ENCODE measurements at regions not wholly inside any gene's neighbourhood (a gene's known extent, or its start where the extent isn't known, plus 50 kb on each side); places are given as distances from the start of the nearest gene placed in this dataset.

- Histone ChIP-seq H3K27me3 (ENCODE audit: control insufficient read depth in 2 of 2, insufficient read depth in 2 of 2, low read length in 2 of 2) (no peaks in the 10 kb centered on the region), H3K4me1 (ENCODE audit: control insufficient read depth in 2 of 2, insufficient read depth in 2 of 2, low read length in 2 of 2) (peaks cover 7 to 13% of the 10 kb centered on the region in 2 donors), H3K27ac (ENCODE audit: low read depth, low read length) (no peak overlapping the region), H3K36me3 (ENCODE audit: control insufficient read depth in 2 of 3, insufficient read depth in 3 of 3, low read length in 3 of 3) (no peaks in the 10 kb centered on the region), H3K4me3 (ENCODE audit: low read length) (no peak overlapping the region), H3K9me3 (ENCODE audit: control insufficient read depth in 2 of 3, low read length in 3 of 3) (no peaks in the 10 kb centered on the region)
- CTCF ChIA-PET: no interaction called here
- H3K4me3 Mint-ChIP-seq: no peak overlapping the region
- peak overlapping the region in 1 of 9 donors; percentile 28 for H3K27ac Mint-ChIP-seq
- H3K36me3 Mint-ChIP-seq: peaks cover 0 to 7% (median 0%) of the 10 kb centered on the region in 5 donors
- peaks cover 0 to 10% (median 2%) of the 10 kb centered on the region in 11 donors for H3K9me3 Mint-ChIP-seq
- POLR2A ChIA-PET: no interaction called here
- ATAC-seq (no peak), DNase-seq (no peak)
- intact Hi-C loops (cut with micrococcal nuclease): no loop called here
- H3K27me3 Mint-ChIP-seq: peaks cover 0 to 2% (median 0%) of the 10 kb centered on the region in 5 donors
- peaks cover 10 to 21% (median 16%) of the 10 kb centered on the region in 7 donors for H3K4me1 Mint-ChIP-seq
Observed at GRCh38 chr1:212155219-212155618, 119.7 kb downstream of the DTL start.

- H3K9me3 ChIP-seq (ENCODE audit: control insufficient read depth in 2 of 3, low read length in 3 of 3): no peaks in the 10 kb centered on the region
- POLR2A ChIA-PET: no interaction called here
- H3K4me3 Mint-ChIP-seq: no peak overlapping the region
Observed at GRCh38 chr1:212157252-212157651, 121.7 kb downstream of the DTL start.

GRCh38 chr1:212158912-212159796 is 123.6 kb downstream of the DTL start:
- H3K36me3 Mint-ChIP-seq: peaks cover 0 to 8% (median 0%) of the 10 kb centered on the region in 5 donors
- Histone ChIP-seq H3K27me3 (ENCODE audit: control insufficient read depth in 2 of 2, insufficient read depth in 2 of 2, low read length in 2 of 2) (no peaks in the 10 kb centered on the region), H3K9me3 (ENCODE audit: control insufficient read depth in 2 of 3, low read length in 3 of 3) (no peaks in the 10 kb centered on the region), H3K36me3 (ENCODE audit: control insufficient read depth in 2 of 3, insufficient read depth in 3 of 3, low read length in 3 of 3) (no peaks in the 10 kb centered on the region), H3K4me1 (ENCODE audit: control insufficient read depth in 2 of 2, insufficient read depth in 2 of 2, low read length in 2 of 2) (peaks cover 11 to 26% of the 10 kb centered on the region in 2 donors), H3K27ac (ENCODE audit: low read depth, low read length) (no peak overlapping the region), H3K4me3 (ENCODE audit: low read length) (no peak overlapping the region)
- H3K27me3 Mint-ChIP-seq: no peaks in the 10 kb centered on the region
- H3K27ac Mint-ChIP-seq: peak overlapping the region in 8 of 9 donors; percentile 54 to 92 (median 79)
- DNase-seq: peak in 7 of 9 donors; percentile 30 to 73 (median 45)
- peak; percentile 89 for ATAC-seq
- ChIA-PET POLR2A (interaction anchor here (1.2 kb wide), 1 partner anchor 8 kb away, joined by 3 read pairs; no protein-coding TSS in a partner anchor), CTCF (interaction anchor here (1.4 kb wide), 1 partner anchor 88 kb away, joined by 4 read pairs; no protein-coding TSS in a partner anchor)
- intact Hi-C loops (cut with micrococcal nuclease): loop anchor here (2.0 kb wide), 1 partner anchor 126 kb away; the partner anchor contains the start of gene PPP2R5A (in 2 of the 2)
- peaks cover 0 to 5% (median 0%) of the 10 kb centered on the region in 11 donors for H3K9me3 Mint-ChIP-seq
- H3K4me1 Mint-ChIP-seq: peaks cover 17 to 43% (median 35%) of the 10 kb centered on the region in 7 donors
- peak overlapping the region in 6 of 10 donors; percentile 4 to 43 (median 30) for H3K4me3 Mint-ChIP-seq

More at GRCh38 chr1:212157252-212157651, 121.7 kb downstream of the DTL start:
- no peaks in the 10 kb centered on the region for H3K27me3 ChIP-seq (ENCODE audit: control insufficient read depth in 2 of 2, insufficient read depth in 2 of 2, low read length in 2 of 2)
- Mint-ChIP-seq H3K36me3 (peaks cover 0 to 8% (median 0%) of the 10 kb centered on the region in 5 donors), H3K27ac (peak overlapping the region in 1 of 9 donors; percentile 29), H3K27me3 (peaks cover 0 to 2% (median 0%) of the 10 kb centered on the region in 5 donors), H3K4me1 (peaks cover 11 to 32% (median 28%) of the 10 kb centered on the region in 7 donors), H3K9me3 (peaks cover 0 to 10% (median 0%) of the 10 kb centered on the region in 11 donors)
- H3K27ac ChIP-seq (ENCODE audit: low read depth, low read length): no peak overlapping the region
- DNase-seq: no peak
- CTCF ChIA-PET: no interaction called here
- H3K4me1 ChIP-seq (ENCODE audit: control insufficient read depth in 2 of 2, insufficient read depth in 2 of 2, low read length in 2 of 2): peaks cover 7 to 15% of the 10 kb centered on the region in 2 donors
- no peak for ATAC-seq
- intact Hi-C loops (cut with micrococcal nuclease): no loop called here
- no peak overlapping the region for H3K4me3 ChIP-seq (ENCODE audit: low read length)
- no peaks in the 10 kb centered on the region for H3K36me3 ChIP-seq (ENCODE audit: control insufficient read depth in 2 of 3, insufficient read depth in 3 of 3, low read length in 3 of 3)

- intact Hi-C loops (cut with micrococcal nuclease): loop anchor here in 1 of 2 donors (10.0 kb wide), 1 partner anchor 63 kb away; no protein-coding TSS in a partner anchor
- Mint-ChIP-seq H3K4me1 (peaks cover 17 to 43% (median 35%) of the 10 kb centered on the region in 7 donors), H3K4me3 (peak overlapping the region in 1 of 10 donors; percentile 42), H3K27me3 (no peaks in the 10 kb centered on the region), H3K36me3 (peaks cover 0 to 7% (median 0%) of the 10 kb centered on the region in 5 donors), H3K9me3 (no peaks in the 10 kb centered on the region), H3K27ac (peak overlapping the region in 4 of 9 donors; percentile 5 to 81 (median 27))
- CTCF ChIA-PET: no interaction called here
- Histone ChIP-seq H3K27ac (ENCODE audit: low read depth, low read length) (no peak overlapping the region), H3K27me3 (ENCODE audit: control insufficient read depth in 2 of 2, insufficient read depth in 2 of 2, low read length in 2 of 2) (no peaks in the 10 kb centered on the region), H3K4me1 (ENCODE audit: control insufficient read depth in 2 of 2, insufficient read depth in 2 of 2, low read length in 2 of 2) (peaks cover 11 to 26% of the 10 kb centered on the region in 2 donors), H3K9me3 (ENCODE audit: control insufficient read depth in 2 of 3, low read length in 3 of 3) (no peaks in the 10 kb centered on the region), H3K36me3 (ENCODE audit: control insufficient read depth in 2 of 3, insufficient read depth in 3 of 3, low read length in 3 of 3) (no peaks in the 10 kb centered on the region), H3K4me3 (ENCODE audit: low read length) (no peak overlapping the region)
- DNase-seq (peak in 1 of 9 donors; percentile 35), ATAC-seq (no peak)
- POLR2A ChIA-PET: interaction anchor here (1.3 kb wide), 1 partner anchor 123 kb away, joined by 3 read pairs; no protein-coding TSS in a partner anchor
Observed at GRCh38 chr1:212161231-212161781, 123.9 kb upstream of the PPP2R5A start.

GRCh38 chr1:212162635-212163034 is 122.6 kb upstream of the PPP2R5A start:
- Mint-ChIP-seq H3K27me3 (no peaks in the 10 kb centered on the region), H3K36me3 (peaks cover 0 to 3% (median 0%) of the 10 kb centered on the region in 5 donors), H3K4me1 (peaks cover 17 to 40% (median 30%) of the 10 kb centered on the region in 7 donors), H3K9me3 (no peaks in the 10 kb centered on the region), H3K4me3 (peak overlapping the region in 8 of 10 donors; percentile 27 to 77 (median 54)), H3K27ac (peak overlapping the region in 6 of 9 donors; percentile 6 to 46 (median 28))
- ChIA-PET CTCF (interaction anchor here (0.7 to 0.9 kb wide), 3 partner anchors 93 to 293 kb away, joined by 3 to 4 read pairs (median 3); no protein-coding TSS in a partner anchor), POLR2A (interaction anchor here (0.6 to 1.3 kb wide), 2 partner anchors 122 to 152 kb away, joined by 3 to 4 read pairs; no protein-coding TSS in a partner anchor)
- Histone ChIP-seq H3K36me3 (ENCODE audit: control insufficient read depth in 2 of 3, insufficient read depth in 3 of 3, low read length in 3 of 3) (no peaks in the 10 kb centered on the region), H3K27me3 (ENCODE audit: control insufficient read depth in 2 of 2, insufficient read depth in 2 of 2, low read length in 2 of 2) (no peaks in the 10 kb centered on the region), H3K27ac (ENCODE audit: low read depth, low read length) (no peak overlapping the region), H3K9me3 (ENCODE audit: control insufficient read depth in 2 of 3, low read length in 3 of 3) (no peaks in the 10 kb centered on the region), H3K4me3 (ENCODE audit: low read length) (peak overlapping the region; percentile 0), H3K4me1 (ENCODE audit: control insufficient read depth in 2 of 2, insufficient read depth in 2 of 2, low read length in 2 of 2) (peaks cover 11 to 26% of the 10 kb centered on the region in 2 donors)
- intact Hi-C loops (cut with micrococcal nuclease): loop anchor here in 1 of 2 donors (2.0 to 10.0 kb wide), 2 partner anchors 24 to 62 kb away; no protein-coding TSS in a partner anchor
- ATAC-seq: no peak
- peak in 7 of 9 donors; percentile 1 to 31 (median 23) for DNase-seq

Data from naive thymus-derived CD4-positive, alpha-beta T cell (primary cell).